HepG2 (cell line): ENCODE measurements at regions not wholly inside any gene's neighbourhood (a gene's known extent, or its start where the extent isn't known, plus 50 kb on each side); places are given as distances from the start of the nearest gene placed in this dataset.

Source experiments
- NFYB ChIP-seq: sonication (generic); formaldehyde crosslinking; IDR thresholded peaks from 2 replicates; pipeline ENCODE4 v1.4.0; 2020; ENCODE audit warnings: missing genetic modification reagents
- TBP ChIP-seq: sonication (generic); formaldehyde crosslinking; IDR thresholded peaks from 2 replicates; pipeline ENCODE4 v1.5.0; 2020; ENCODE audit warnings: missing genetic modification reagents
- ZNF335 ChIP-seq: sonication (generic); formaldehyde crosslinking; IDR thresholded peaks from 2 replicates; pipeline ENCODE4 v1.4.0; 2020; ENCODE audit warnings: missing genetic modification reagents
- TF ChIP-seq, protein P1 (sequence below): sonication (generic); formaldehyde crosslinking; IDR thresholded peaks from 2 replicates; pipeline ENCODE4 v1.8.1; 2022; ENCODE audit warnings: low read depth, mild to moderate bottlenecking, missing genetic modification reagents

DNA sequence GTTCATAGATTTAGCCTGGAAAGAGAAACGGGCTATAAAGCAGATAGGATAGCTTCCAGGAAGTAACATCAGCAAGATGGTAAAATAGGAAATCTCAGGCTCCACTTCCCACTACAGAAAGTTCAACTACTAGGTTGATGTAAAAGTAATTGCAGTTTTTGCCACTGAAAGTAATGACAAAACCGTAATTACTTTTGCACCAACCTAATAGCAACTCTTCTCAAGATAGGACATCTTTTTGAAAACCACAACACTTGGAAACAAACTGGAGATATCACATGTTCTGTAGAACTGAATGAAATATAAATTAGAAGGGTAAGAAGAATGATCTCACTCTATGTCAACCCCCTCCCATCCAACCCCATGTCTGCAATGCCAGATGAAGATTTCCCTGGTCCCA, 1154.3 kb downstream of the BCL11A start:
- TF ChIP-seq, protein P1, sequence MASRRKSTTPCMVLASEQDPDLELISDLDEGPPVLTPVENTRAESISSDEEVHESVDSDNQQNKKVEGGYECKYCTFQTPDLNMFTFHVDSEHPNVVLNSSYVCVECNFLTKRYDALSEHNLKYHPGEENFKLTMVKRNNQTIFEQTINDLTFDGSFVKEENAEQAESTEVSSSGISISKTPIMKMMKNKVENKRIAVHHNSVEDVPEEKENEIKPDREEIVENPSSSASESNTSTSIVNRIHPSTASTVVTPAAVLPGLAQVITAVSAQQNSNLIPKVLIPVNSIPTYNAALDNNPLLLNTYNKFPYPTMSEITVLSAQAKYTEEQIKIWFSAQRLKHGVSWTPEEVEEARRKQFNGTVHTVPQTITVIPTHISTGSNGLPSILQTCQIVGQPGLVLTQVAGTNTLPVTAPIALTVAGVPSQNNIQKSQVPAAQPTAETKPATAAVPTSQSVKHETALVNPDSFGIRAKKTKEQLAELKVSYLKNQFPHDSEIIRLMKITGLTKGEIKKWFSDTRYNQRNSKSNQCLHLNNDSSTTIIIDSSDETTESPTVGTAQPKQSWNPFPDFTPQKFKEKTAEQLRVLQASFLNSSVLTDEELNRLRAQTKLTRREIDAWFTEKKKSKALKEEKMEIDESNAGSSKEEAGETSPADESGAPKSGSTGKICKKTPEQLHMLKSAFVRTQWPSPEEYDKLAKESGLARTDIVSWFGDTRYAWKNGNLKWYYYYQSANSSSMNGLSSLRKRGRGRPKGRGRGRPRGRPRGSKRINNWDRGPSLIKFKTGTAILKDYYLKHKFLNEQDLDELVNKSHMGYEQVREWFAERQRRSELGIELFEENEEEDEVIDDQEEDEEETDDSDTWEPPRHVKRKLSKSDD (CRISPR knock-in tag) = no peak
- TF ChIP-seq TBP (CRISPR knock-in tag) (no peak), ZNF335 (CRISPR knock-in tag) (no peak), NFYB (CRISPR knock-in tag) (no peak)
